Choroid plexus epithelial cell (primary cell): ENCODE measurements at regions not wholly inside any gene's neighbourhood (a gene's known extent, or its start where the extent isn't known, plus 50 kb on each side); places are given as distances from the start of the nearest gene placed in this dataset.

Experiments used
- DNase-seq: peaks from one replicate; pipeline ENCODE4 v3.0.0-alpha.2; 2010; ENCODE audit warnings: low read depth
- H3K4me3 ChIP-seq: 2 replicates; pipeline ENCODE4 v1.5.1; 2011; ENCODE audit warnings: low read depth, mild to moderate bottlenecking, control low read depth, low read length, moderate library complexity
- CTCF ChIP-seq: conservative IDR thresholded peaks from 2 replicates; pipeline ENCODE4 v1.5.1; 2011; ENCODE audit warnings: low read depth, mild to moderate bottlenecking, control low read depth, inconsistent platforms, low read length, moderate library complexity

DNA sequence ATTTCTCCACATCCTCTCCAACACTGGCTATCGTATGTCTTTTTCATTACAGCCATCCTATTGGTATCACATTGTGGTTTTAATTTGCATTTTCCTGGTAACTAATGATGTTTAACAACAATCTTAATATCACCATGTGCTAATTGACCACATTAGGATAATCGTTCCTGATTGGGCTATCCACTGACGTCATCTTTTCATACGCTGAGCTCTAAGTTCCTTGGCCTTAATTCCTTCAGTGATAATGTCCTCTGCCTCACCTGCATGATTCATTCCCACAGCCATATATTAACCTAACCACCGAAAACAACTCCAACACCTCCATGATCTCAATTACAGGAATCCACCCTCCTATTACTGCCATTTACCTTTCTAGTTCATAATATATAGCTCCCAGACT lies 547.9 kb upstream of the BRINP1 start:
- no peak for DNase-seq
- no peak for TF ChIP-seq CTCF
- H3K4me3 ChIP-seq, result no peak overlapping the region

GRCh38 chr9:119907056-119907455 lies 537.8 kb upstream of the BRINP1 start:
- no peak overlapping the region for H3K4me3 ChIP-seq
- no peak for DNase-seq
- TF ChIP-seq CTCF, result no peak

DNA sequence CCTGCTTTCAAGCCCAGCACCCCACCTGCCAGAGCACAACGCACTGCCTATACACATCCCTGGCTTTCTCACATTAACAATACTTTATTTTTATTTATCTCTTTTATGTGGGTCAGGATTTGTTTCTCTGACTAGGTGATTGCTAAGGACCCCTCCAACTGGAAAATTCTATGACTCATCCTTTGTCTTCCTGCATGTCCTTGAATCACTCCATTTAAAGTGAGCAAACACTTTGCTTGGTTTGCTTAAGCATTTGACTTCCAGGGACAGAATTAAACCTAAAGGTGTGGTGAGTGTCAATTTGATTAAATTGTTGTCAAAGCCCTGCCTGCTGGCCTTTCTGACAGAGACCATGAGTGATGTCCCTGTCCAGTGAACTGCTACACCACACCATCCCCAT lies 536.5 kb upstream of the BRINP1 start:
- no peak for DNase-seq
- no peak for TF ChIP-seq CTCF
- H3K4me3 ChIP-seq, result no peak overlapping the region

DNA sequence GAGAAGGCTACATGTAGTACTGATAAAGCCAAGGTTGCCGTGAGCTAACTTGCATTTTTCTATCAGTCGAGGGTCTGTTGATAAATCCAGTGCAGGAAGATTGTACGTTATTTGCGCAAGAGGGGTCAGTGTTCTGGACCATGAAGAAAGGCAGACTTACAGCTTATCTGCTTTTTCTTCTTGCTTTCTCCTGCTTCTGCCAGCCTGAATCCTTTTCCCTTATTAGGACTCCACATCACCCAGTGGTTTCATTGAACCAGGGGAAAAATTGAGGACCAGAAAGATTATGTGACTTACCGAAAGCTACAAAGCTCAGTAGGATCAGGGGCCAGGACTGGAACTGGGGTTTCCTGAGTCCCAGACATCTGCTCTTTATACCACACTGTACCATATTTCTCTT lies 534.6 kb upstream of the BRINP1 start:
- DNase-seq, result no peak
- no peak overlapping the region for H3K4me3 ChIP-seq
- no peak for TF ChIP-seq CTCF

DNA sequence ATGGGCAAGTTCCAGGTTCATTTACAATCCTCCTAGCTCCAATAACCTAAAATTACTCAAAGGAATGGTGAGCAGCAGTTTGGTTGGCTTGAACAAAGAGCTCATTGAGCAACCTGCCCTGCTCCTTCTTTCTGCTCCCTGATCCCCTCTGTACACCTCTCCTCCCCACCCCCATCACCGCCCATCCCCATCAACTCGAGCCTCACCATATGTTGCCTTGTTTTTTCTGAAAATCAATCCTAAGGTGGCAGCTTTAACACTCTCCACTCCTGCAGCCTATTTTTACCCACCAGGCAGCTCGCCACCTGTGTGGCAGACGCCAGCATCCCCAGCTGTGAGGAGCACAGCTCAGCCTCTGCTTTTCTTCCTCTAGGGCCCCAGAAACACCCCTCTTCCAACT lies 533.4 kb upstream of the BRINP1 start:
- DNase-seq, result no peak
- no peak overlapping the region for H3K4me3 ChIP-seq
- TF ChIP-seq CTCF, result no peak

DNA sequence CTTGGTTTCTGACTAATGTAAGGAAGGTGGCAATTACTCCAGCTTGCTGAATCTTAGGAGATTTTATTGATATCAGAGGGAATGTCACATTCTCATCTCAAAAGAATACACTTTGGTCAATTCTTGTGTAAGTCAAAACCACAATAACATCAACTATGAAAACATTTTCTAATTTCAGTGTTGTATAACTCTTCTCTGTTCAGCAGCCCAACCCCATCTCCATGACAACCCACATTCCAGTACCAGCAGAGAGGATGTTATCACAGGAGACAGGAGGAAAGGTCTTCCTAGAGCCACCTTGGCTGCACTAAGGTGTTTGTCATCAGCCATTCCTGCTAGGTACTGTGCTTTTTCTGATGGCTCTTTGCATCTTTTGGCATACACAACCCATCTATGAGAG lies 529.1 kb upstream of the BRINP1 start:
- H3K4me3 ChIP-seq, result no peak overlapping the region
- DNase-seq, result no peak
- no peak for TF ChIP-seq CTCF

DNA sequence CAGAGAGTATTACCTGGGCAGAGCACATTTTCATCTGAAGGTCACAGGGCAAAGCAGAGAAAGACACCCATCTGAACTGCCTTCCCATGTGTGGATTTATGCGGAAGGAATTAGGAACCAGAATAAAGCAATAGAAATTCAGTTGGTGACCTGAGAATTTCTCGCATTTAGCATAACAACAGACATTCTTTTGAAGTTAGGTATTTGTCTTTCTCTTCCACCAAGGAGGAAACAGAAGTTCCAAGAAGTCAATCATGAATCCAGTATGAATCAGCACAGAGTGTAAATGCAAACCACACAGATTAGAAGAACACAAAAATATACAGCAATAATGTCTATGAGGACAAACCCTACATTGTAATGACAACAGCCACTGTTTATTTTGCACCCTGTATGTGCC lies 515.2 kb upstream of the BRINP1 start:
- no peak for DNase-seq

More for the DNA sequence above, 515.2 kb upstream of the BRINP1 start:
- no peak for TF ChIP-seq CTCF
- H3K4me3 ChIP-seq, result no peak overlapping the region
